ENCODE measurements at regions not wholly inside any gene's neighbourhood (a gene's known extent, or its start where the extent isn't known, plus 50 kb on each side); places are given as distances from the start of the nearest gene placed in this dataset.
"Not testable (repeated sequence)": the region's sequence is repeated elsewhere in the genome, so short reads cannot be mapped to it uniquely, and the experiment has no call there.

GRCh38 chr14:106410229-106410628 lies 883.8 kb downstream of the TMEM121 start:
- TF ChIP-seq CTCF (IDR thresholded peaks at IDR 0.05; ENCODE audit: low read depth, low read length, missing input control); NR2F2 (IDR thresholded peaks at IDR 0.05); REST (IDR thresholded peaks at IDR 0.05): not testable (repeated sequence)
